PC-9 (cell line): ENCODE measurements at regions not wholly inside any gene's neighbourhood (a gene's known extent, or its start where the extent isn't known, plus 50 kb on each side); places are given as distances from the start of the nearest gene placed in this dataset.

Source experiments
- CTCF ChIP-seq: fragments of 200-600 bp; sonication (generic); conservative IDR thresholded peaks from 2 replicates; pipeline ENCODE4 v1.6.1; 2017; ENCODE audit warnings: mixed run types, antibody characterized with exemption, mild to moderate bottlenecking, moderate library complexity
- EZH2 ChIP-seq: fragments of 200-600 bp; sonication (generic); IDR thresholded peaks from 2 replicates; pipeline ENCODE4 v1.8.0; 2017; ENCODE audit warnings: antibody characterized with exemption, low read depth

DNA sequence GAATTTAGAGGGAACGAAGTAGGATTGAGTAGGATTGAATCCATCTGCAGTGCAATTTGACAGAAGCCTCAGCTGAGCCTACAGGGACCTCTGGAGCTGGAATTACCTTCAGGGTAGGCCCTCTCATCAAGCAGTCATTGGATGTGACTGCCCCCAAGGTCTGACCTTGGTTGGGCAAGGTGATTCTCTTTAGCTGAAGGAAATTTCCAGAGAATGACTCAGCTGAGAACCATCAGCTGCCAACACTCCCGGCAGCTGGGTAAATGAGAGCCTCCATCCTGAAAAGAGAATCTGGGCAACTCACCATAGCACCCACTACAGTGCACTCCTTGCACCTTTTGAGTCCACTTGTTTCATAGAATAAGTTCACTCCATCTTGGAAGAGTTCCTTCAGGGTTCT is 113.5 kb upstream of the MED13 start:
- no peak for TF ChIP-seq CTCF
- TF ChIP-seq EZH2: no peak
